Liver (tissue), 8 donors: ENCODE measurements at regions not wholly inside any gene's neighbourhood (a gene's known extent, or its start where the extent isn't known, plus 50 kb on each side); places are given as distances from the start of the nearest gene placed in this dataset.

Source experiments
- DNase-seq: peaks from one replicate; pipeline ENCODE4 v3.0.0-alpha.2; 2017; ENCODE audit warnings: low spot score
- H3K27ac ChIP-seq, 2 donors: one replicate each; pipeline ENCODE4 v1.7.0; 2013; ENCODE audit warnings: inconsistent platforms in 2 of 2, low read length in 2 of 2, control low read depth in 1 of 2, low read depth in 1 of 2, mild to moderate bottlenecking in 1 of 2
- H3K27me3 ChIP-seq, 4 donors: one replicate each; pipeline versions ENCODE4 v1.6.1 to v1.7.0; 2013; ENCODE audit warnings: low read length in 3 of 4, inconsistent platforms in 1 of 4, mild to moderate bottlenecking in 1 of 4, moderate library complexity in 1 of 4; ENCODE audit not compliant: control insufficient read depth in 4 of 4, insufficient read depth in 4 of 4
- H3K36me3 ChIP-seq, 4 donors: one replicate each; pipeline versions ENCODE4 v1.6.1 to v1.7.0; 2013; ENCODE audit warnings: low read length in 3 of 4, mild to moderate bottlenecking in 3 of 4, low read depth in 1 of 4, moderate library complexity in 1 of 4; ENCODE audit not compliant: control insufficient read depth in 4 of 4, insufficient read depth in 3 of 4
- H3K4me1 ChIP-seq, 4 donors: one replicate each; pipeline versions ENCODE4 v1.6.1 to v1.7.0; 2013; ENCODE audit warnings: low read length in 3 of 4, mild to moderate bottlenecking in 3 of 4, moderate library complexity in 1 of 4; ENCODE audit not compliant: control insufficient read depth in 4 of 4, insufficient read depth in 4 of 4
- H3K4me3 ChIP-seq, 3 donors: one replicate each; pipeline versions ENCODE4 v1.6.1 to v1.7.0; 2013; ENCODE audit warnings: low read length in 3 of 3, control low read depth in 1 of 3, low read depth in 1 of 3, mild to moderate bottlenecking in 1 of 3
- H3K9ac ChIP-seq, 2 donors: one replicate each; pipeline ENCODE4 v1.7.0; 2013; ENCODE audit warnings: low read length in 2 of 2, mild to moderate bottlenecking in 2 of 2, moderate library complexity in 2 of 2, control low read depth in 1 of 2, low read depth in 1 of 2
- H3K9me3 ChIP-seq, 4 donors: one replicate each; pipeline versions ENCODE4 v1.6.1 to v1.7.0; 2013; ENCODE audit warnings: low read length in 3 of 4; ENCODE audit not compliant: control insufficient read depth in 4 of 4
- EGR1 ChIP-seq, 2 donors: IDR thresholded peaks; 2 replicates each; pipeline ENCODE4 v1.6.1; 2016 to 2018; ENCODE audit warnings: antibody characterized with exemption in 2 of 2, low read depth in 2 of 2
- FOXA1 ChIP-seq: IDR thresholded peaks from 2 replicates; pipeline ENCODE4 v1.6.1; 2016; ENCODE audit warnings: antibody characterized with exemption
- FOXA2 ChIP-seq: IDR thresholded peaks from 2 replicates; pipeline ENCODE4 v1.6.1; 2016; ENCODE audit warnings: antibody characterized with exemption
- GABPA ChIP-seq, 2 donors: IDR thresholded peaks in 1 of 2; conservative IDR thresholded peaks in 1 of 2; 2 replicates each; pipeline ENCODE4 v1.6.1; 2016; ENCODE audit warnings: antibody characterized with exemption in 2 of 2, mild to moderate bottlenecking in 1 of 2, moderate library complexity in 1 of 2
- HNF4A ChIP-seq, 2 donors: conservative IDR thresholded peaks; 2 replicates each; pipeline ENCODE4 v1.6.1; 2016; ENCODE audit warnings: antibody characterized with exemption in 2 of 2, mild to moderate bottlenecking in 2 of 2
- HNF4G ChIP-seq: IDR thresholded peaks from 2 replicates; pipeline ENCODE4 v1.6.1; 2016; ENCODE audit warnings: antibody characterized with exemption
- NR2F2 ChIP-seq: IDR thresholded peaks from 2 replicates; pipeline ENCODE4 v1.6.1; 2016; ENCODE audit warnings: antibody characterized with exemption
- SP1 ChIP-seq: IDR thresholded peaks from 2 replicates; pipeline ENCODE4 v1.6.1; 2018; ENCODE audit warnings: antibody characterized with exemption, mild to moderate bottlenecking
- TAF1 ChIP-seq: conservative IDR thresholded peaks from 2 replicates; pipeline ENCODE4 v1.6.1; 2016; ENCODE audit warnings: antibody characterized with exemption, mild to moderate bottlenecking
- YY1 ChIP-seq: IDR thresholded peaks from 2 replicates; pipeline ENCODE4 v1.6.1; 2016; ENCODE audit warnings: antibody characterized with exemption, mild to moderate bottlenecking
- WGBS: extraction: QIAGEN DNeasy Blood & Tissue Kit; methylation state at CpG from one replicate; pipeline ENCODE4 v1.1.7; 2013; 5-methylcytosine and 5-hydroxymethylcytosine counted together
- TF ChIP-seq, protein P1 (sequence below): fragments of 150-350 bp; IDR thresholded peaks from 2 replicates; pipeline ENCODE4 v1.5.1; 2017; ENCODE audit warnings: improper control_type of control experiment, low read depth, low read length; ENCODE audit not compliant: missing input control
- TF ChIP-seq, protein P2 (sequence below): IDR thresholded peaks from 2 replicates; pipeline ENCODE4 v1.6.1; 2016; ENCODE audit warnings: antibody characterized with exemption
- TF ChIP-seq, protein P3 (sequence below): IDR thresholded peaks from 2 replicates; pipeline ENCODE4 v1.6.1; 2016; ENCODE audit warnings: antibody characterized with exemption
- TF ChIP-seq, protein P4 (sequence below): IDR thresholded peaks from 2 replicates; pipeline ENCODE4 v1.6.1; 2016; ENCODE audit warnings: antibody characterized with exemption, mild to moderate bottlenecking
- donor health status: healthy.
- donor health status: healthy.
- donor health status: healthy.
- donor health status: healthy.
- donor health status: healthy.

DNA sequence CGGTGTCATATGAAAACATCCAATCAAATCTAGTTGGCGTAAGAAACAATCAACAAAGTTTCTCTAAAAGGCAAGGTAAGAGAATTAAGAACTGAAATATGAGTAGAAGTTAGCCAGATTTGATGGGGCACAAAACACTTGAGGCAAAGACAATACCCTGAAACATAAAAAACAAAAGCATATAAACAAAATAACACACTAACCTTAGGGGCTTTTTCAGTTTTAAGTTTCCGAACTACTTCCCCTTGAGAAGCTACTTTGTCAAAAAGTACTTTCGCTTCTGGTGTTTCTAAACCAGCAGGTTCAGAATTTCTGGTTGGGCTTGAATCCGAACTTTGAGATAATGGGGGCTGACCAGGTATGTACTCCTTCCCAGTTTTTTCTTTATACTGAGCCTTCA is 57.9 kb downstream of the EPRS1 start:
- H3K27ac ChIP-seq, result peak overlapping the region in 1 of 2 donors; percentile 16
- DNase-seq, result no peak
- H3K9ac ChIP-seq, result no peak overlapping the region
- WGBS, result 84% methylated on average over 5 of the region's 5 CpGs
- no peaks in the 10 kb centered on the region for H3K9me3 ChIP-seq
- peaks cover 8 to 45% (median 38%) of the 10 kb centered on the region in 4 donors for H3K4me1 ChIP-seq
- no peak overlapping the region for H3K4me3 ChIP-seq
- no peak for TF ChIP-seq GABPA (IDR thresholded peaks at IDR 0.05 in 1 of 2, conservative IDR thresholded peaks at IDR 0.05 in 1 of 2)
- TF ChIP-seq HNF4A (conservative IDR thresholded peaks at IDR 0.05), result no peak
- no peak for TF ChIP-seq HNF4G
- H3K27me3 ChIP-seq, result no peaks in the 10 kb centered on the region
- H3K36me3 ChIP-seq, result peaks cover 0 to 7% (median 5%) of the 10 kb centered on the region in 4 donors

DNA sequence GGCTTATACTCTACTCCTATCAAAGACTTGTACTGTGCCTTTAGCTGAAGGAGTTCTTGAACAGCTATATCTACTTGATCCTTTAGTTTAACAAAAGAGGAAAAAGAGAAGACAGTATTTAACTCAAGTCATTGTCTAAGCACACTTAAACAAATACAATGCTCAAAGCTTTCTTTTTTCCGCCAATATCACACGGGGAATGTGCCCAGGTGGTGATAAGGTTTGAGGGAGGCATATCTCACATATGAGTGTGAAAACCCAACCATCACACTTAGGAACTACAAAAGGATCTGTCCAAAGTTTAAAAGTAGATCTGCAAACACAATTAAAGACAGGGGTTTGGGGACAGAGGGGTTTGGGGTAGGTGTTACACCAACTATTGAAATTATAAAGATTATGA is 59.0 kb upstream of the SLC30A10 start:
- Histone ChIP-seq H3K36me3 (peaks cover 0 to 13% (median 5%) of the 10 kb centered on the region in 4 donors), H3K27ac (no peak overlapping the region)

More for the DNA sequence above, 59.0 kb upstream of the SLC30A10 start:
- Histone ChIP-seq H3K4me3 (no peak overlapping the region), H3K27me3 (no peaks in the 10 kb centered on the region), H3K9me3 (no peaks in the 10 kb centered on the region), H3K9ac (no peak overlapping the region), H3K4me1 (peaks cover 5 to 37% (median 29%) of the 10 kb centered on the region in 4 donors)
- WGBS, result 95% methylated on average over 2 of the region's 2 CpGs
- DNase-seq, result no peak
- no peak for TF ChIP-seq HNF4A (conservative IDR thresholded peaks at IDR 0.05)
- TF ChIP-seq TAF1, result no peak
- TF ChIP-seq FOXA2, result no peak
- no peak for TF ChIP-seq EGR1 (IDR thresholded peaks at IDR 0.05; ENCODE audit: low read depth in 2 of 2)
- TF ChIP-seq, protein P1, sequence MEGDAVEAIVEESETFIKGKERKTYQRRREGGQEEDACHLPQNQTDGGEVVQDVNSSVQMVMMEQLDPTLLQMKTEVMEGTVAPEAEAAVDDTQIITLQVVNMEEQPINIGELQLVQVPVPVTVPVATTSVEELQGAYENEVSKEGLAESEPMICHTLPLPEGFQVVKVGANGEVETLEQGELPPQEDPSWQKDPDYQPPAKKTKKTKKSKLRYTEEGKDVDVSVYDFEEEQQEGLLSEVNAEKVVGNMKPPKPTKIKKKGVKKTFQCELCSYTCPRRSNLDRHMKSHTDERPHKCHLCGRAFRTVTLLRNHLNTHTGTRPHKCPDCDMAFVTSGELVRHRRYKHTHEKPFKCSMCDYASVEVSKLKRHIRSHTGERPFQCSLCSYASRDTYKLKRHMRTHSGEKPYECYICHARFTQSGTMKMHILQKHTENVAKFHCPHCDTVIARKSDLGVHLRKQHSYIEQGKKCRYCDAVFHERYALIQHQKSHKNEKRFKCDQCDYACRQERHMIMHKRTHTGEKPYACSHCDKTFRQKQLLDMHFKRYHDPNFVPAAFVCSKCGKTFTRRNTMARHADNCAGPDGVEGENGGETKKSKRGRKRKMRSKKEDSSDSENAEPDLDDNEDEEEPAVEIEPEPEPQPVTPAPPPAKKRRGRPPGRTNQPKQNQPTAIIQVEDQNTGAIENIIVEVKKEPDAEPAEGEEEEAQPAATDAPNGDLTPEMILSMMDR, result no peak
- TF ChIP-seq, protein P2, sequence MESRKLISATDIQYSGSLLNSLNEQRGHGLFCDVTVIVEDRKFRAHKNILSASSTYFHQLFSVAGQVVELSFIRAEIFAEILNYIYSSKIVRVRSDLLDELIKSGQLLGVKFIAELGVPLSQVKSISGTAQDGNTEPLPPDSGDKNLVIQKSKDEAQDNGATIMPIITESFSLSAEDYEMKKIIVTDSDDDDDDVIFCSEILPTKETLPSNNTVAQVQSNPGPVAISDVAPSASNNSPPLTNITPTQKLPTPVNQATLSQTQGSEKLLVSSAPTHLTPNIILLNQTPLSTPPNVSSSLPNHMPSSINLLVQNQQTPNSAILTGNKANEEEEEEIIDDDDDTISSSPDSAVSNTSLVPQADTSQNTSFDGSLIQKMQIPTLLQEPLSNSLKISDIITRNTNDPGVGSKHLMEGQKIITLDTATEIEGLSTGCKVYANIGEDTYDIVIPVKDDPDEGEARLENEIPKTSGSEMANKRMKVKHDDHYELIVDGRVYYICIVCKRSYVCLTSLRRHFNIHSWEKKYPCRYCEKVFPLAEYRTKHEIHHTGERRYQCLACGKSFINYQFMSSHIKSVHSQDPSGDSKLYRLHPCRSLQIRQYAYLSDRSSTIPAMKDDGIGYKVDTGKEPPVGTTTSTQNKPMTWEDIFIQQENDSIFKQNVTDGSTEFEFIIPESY, result no peak
- TF ChIP-seq, protein P3, sequence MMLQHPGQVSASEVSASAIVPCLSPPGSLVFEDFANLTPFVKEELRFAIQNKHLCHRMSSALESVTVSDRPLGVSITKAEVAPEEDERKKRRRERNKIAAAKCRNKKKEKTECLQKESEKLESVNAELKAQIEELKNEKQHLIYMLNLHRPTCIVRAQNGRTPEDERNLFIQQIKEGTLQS, result no peak
- TF ChIP-seq YY1, result no peak
- TF ChIP-seq GABPA (IDR thresholded peaks at IDR 0.05 in 1 of 2, conservative IDR thresholded peaks at IDR 0.05 in 1 of 2), result no peak
- TF ChIP-seq FOXA1, result no peak
- no peak for TF ChIP-seq NR2F2
- TF ChIP-seq, protein P4, sequence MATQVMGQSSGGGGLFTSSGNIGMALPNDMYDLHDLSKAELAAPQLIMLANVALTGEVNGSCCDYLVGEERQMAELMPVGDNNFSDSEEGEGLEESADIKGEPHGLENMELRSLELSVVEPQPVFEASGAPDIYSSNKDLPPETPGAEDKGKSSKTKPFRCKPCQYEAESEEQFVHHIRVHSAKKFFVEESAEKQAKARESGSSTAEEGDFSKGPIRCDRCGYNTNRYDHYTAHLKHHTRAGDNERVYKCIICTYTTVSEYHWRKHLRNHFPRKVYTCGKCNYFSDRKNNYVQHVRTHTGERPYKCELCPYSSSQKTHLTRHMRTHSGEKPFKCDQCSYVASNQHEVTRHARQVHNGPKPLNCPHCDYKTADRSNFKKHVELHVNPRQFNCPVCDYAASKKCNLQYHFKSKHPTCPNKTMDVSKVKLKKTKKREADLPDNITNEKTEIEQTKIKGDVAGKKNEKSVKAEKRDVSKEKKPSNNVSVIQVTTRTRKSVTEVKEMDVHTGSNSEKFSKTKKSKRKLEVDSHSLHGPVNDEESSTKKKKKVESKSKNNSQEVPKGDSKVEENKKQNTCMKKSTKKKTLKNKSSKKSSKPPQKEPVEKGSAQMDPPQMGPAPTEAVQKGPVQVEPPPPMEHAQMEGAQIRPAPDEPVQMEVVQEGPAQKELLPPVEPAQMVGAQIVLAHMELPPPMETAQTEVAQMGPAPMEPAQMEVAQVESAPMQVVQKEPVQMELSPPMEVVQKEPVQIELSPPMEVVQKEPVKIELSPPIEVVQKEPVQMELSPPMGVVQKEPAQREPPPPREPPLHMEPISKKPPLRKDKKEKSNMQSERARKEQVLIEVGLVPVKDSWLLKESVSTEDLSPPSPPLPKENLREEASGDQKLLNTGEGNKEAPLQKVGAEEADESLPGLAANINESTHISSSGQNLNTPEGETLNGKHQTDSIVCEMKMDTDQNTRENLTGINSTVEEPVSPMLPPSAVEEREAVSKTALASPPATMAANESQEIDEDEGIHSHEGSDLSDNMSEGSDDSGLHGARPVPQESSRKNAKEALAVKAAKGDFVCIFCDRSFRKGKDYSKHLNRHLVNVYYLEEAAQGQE, result no peak
- TF ChIP-seq HNF4G, result no peak
- TF ChIP-seq SP1, result no peak
